RPMI7951 (cell line): ENCODE measurements at regions not wholly inside any gene's neighbourhood (a gene's known extent, or its start where the extent isn't known, plus 50 kb on each side); places are given as distances from the start of the nearest gene placed in this dataset.
"Not testable (repeated sequence)": the region's sequence is repeated elsewhere in the genome, so short reads cannot be mapped to it uniquely, and the experiment has no call there.

Experiments used
- DNase-seq: peaks from one replicate; pipeline ENCODE4 v3.0.0-alpha.2; 2012; ENCODE audit warnings: low read depth

GRCh38 chr21:33972539-33972938 is 56.9 kb upstream of the ATP5PO start:
- no peak for DNase-seq

GRCh38 chr21:33971492-33972013 is 55.9 kb upstream of the ATP5PO start:
- DNase-seq: peak; percentile 19

GRCh38 chr21:33969581-33969980 is 54.0 kb upstream of the ATP5PO start:
- DNase-seq: no peak

- no peak for DNase-seq
Measured at GRCh38 chr21:33968995-33969348, 53.4 kb upstream of the ATP5PO start.

- peak; percentile 52 for DNase-seq
Measured at GRCh38 chr21:33968080-33968994, 52.7 kb upstream of the ATP5PO start.

GRCh38 chr21:33967086-33967571 is 51.5 kb upstream of the ATP5PO start:
- DNase-seq: no peak

- no peak for DNase-seq
Measured at GRCh38 chr21:33966324-33966949, 50.8 kb upstream of the ATP5PO start.

GRCh38 chr21:33965662-33966061 is 50.1 kb upstream of the ATP5PO start:
- not testable (repeated sequence) for DNase-seq
